Thoracic aorta (tissue), 2 donors: ENCODE measurements at regions not wholly inside any gene's neighbourhood (a gene's known extent, or its start where the extent isn't known, plus 50 kb on each side); places are given as distances from the start of the nearest gene placed in this dataset.
A peak's percentile ranks its signal among the peaks of the same experiment; 100 is the strongest.
"Not testable (repeated sequence)": the region's sequence is repeated elsewhere in the genome, so short reads cannot be mapped to it uniquely, and the experiment has no call there.

Experiments used
- ATAC-seq: fragments of 150-250 bp; one replicate; pipeline ENCODE4 v1.8.0; 2017; ENCODE audit warnings: low read depth; ENCODE audit not compliant: insufficient number of reproducible peaks, low FRiP score
- DNase-seq: peaks from one replicate; pipeline ENCODE4 v3.0.0-alpha.2; 2020; ENCODE audit warnings: low spot score
- H3K27ac ChIP-seq, 2 donors: fragments of 200-600 bp; sonication (generic); 1 replicate in 1 of 2; 2 replicates in 1 of 2; pipeline ENCODE4 v1.5.1; 2016; ENCODE audit warnings: mild to moderate bottlenecking in 2 of 2, moderate library complexity in 2 of 2
- H3K27me3 ChIP-seq: fragments of 200-600 bp; sonication (generic); replicated peaks from 2 replicates; pipeline ENCODE4 v1.6.0; 2016; ENCODE audit warnings: mild to moderate bottlenecking; ENCODE audit not compliant: insufficient read depth
- H3K36me3 ChIP-seq: fragments of 200-600 bp; sonication (generic); one replicate; pipeline ENCODE4 v1.5.1; 2016
- H3K4me1 ChIP-seq, 2 donors: fragments of 200-600 bp; sonication (generic); 1 replicate in 1 of 2; 2 replicates in 1 of 2; pipeline versions ENCODE4 v1.5.1 to v1.6.0; 2016; ENCODE audit warnings: low read depth in 2 of 2, mild to moderate bottlenecking in 1 of 2; ENCODE audit not compliant: control insufficient read depth in 1 of 2
- H3K4me3 ChIP-seq: fragments of 200-600 bp; sonication (generic); 2 replicates; pipeline ENCODE4 v1.5.1; 2016; ENCODE audit warnings: mild to moderate bottlenecking
- H3K9me3 ChIP-seq: fragments of 200-600 bp; sonication (generic); 2 replicates; pipeline ENCODE4 v1.5.1; 2016
- TF ChIP-seq, protein P1 (sequence below): fragments of 200-600 bp; sonication (generic); IDR thresholded peaks from one replicate; pipeline ENCODE4 v1.5.1; 2019; ENCODE audit warnings: antibody characterized with exemption

DNA sequence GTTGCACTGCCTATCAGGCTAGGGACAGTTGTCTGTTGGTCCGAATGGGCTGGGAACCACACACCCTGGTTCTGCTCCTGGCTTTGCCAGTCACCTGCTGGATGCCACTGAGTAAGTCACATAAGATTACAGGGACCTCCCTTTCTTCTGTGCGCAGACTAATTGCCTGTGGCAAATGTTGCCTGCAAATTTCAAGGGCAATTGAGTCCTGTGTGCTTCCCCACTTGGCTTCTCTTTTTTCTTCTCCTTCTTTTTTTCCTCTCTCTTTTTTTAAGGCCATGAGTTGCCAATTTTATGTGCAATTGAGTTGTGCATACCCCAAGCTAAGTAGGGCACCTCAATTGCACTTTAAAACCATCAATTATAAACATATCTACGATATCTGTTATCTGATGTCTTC lies 963.4 kb downstream of the MCTP2 start:
- Histone ChIP-seq H3K36me3 (no peaks in the 10 kb centered on the region), H3K27ac (no peak overlapping the region), H3K9me3 (no peaks in the 10 kb centered on the region), H3K4me3 (no peak overlapping the region), H3K27me3 (no peaks in the 10 kb centered on the region), H3K4me1 (peaks cover 0 to 12% of the 10 kb centered on the region in 2 donors)
- TF ChIP-seq, protein P1, sequence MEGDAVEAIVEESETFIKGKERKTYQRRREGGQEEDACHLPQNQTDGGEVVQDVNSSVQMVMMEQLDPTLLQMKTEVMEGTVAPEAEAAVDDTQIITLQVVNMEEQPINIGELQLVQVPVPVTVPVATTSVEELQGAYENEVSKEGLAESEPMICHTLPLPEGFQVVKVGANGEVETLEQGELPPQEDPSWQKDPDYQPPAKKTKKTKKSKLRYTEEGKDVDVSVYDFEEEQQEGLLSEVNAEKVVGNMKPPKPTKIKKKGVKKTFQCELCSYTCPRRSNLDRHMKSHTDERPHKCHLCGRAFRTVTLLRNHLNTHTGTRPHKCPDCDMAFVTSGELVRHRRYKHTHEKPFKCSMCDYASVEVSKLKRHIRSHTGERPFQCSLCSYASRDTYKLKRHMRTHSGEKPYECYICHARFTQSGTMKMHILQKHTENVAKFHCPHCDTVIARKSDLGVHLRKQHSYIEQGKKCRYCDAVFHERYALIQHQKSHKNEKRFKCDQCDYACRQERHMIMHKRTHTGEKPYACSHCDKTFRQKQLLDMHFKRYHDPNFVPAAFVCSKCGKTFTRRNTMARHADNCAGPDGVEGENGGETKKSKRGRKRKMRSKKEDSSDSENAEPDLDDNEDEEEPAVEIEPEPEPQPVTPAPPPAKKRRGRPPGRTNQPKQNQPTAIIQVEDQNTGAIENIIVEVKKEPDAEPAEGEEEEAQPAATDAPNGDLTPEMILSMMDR: no peak
- DNase-seq: no peak
- ATAC-seq: no peak

GRCh38 chr15:95196176-95196915 lies 965.0 kb downstream of the MCTP2 start:
- ATAC-seq (no peak), DNase-seq (no peak)
- H3K27ac ChIP-seq: no peak overlapping the region
- H3K9me3 ChIP-seq: peaks cover 9% of the 10 kb centered on the region
- H3K27me3 ChIP-seq: no peaks in the 10 kb centered on the region
- TF ChIP-seq, protein P1: no peak
- peak overlapping the region; percentile 63 for H3K4me3 ChIP-seq
- H3K36me3 ChIP-seq: no peaks in the 10 kb centered on the region
- peaks cover 0 to 12% of the 10 kb centered on the region in 2 donors for H3K4me1 ChIP-seq

DNA sequence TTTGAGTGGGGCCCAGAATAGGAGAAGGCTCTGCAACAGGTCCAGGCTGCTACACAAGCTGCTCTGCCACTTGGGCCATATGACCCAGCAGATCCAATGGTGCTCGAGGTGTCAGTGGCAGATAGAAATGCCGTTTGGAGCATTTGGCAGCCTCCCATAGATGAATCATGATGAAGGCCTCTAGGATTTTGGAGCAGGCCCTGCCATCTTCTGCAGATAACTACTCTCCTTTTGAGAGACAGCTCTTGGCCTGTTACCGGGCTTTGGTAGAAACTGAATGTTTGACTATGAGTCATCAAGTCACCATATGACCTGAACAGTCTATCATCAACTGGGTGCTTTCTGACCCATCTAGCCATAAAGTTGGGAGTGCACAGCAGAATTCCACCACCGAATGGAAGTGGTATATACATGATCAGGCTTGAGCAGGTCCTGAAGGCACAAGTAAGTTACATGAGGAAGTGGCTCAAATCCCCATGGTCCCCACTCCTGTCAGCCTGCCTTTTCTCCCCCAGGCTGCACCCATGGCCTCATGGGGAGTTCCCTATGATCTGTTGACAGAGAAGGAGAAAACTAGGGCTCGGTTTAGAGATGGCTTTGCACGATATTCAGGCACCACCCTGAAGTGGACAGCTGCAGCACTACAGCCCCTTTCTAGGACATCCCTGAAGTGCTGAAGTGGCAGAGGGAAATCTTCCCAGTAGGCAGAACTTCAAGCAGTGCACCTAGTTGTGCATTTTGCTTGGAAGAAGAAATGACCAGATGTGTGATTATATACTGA lies 971.4 kb downstream of the MCTP2 start:
- H3K27me3 ChIP-seq: no peaks in the 10 kb centered on the region
- H3K4me3 ChIP-seq: no peak overlapping the region
- no peak overlapping the region for H3K27ac ChIP-seq
- DNase-seq (no peak), ATAC-seq (no peak)
- no peaks in the 10 kb centered on the region for H3K4me1 ChIP-seq
- TF ChIP-seq, protein P1: no peak
- H3K9me3 ChIP-seq: peaks cover 9% of the 10 kb centered on the region
- H3K36me3 ChIP-seq: no peaks in the 10 kb centered on the region

GRCh38 chr15:95205077-95205476 lies 973.7 kb downstream of the MCTP2 start:
- no peak for DNase-seq
- no peak for ATAC-seq
- TF ChIP-seq, protein P1: no peak
- Histone ChIP-seq H3K27ac (no peak overlapping the region), H3K27me3 (no peaks in the 10 kb centered on the region), H3K4me1 (no peaks in the 10 kb centered on the region), H3K4me3 (no peak overlapping the region), H3K36me3 (no peaks in the 10 kb centered on the region), H3K9me3 (peaks cover 9% of the 10 kb centered on the region)

GRCh38 chr15:95205830-95206229 lies 974.5 kb downstream of the MCTP2 start:
- H3K27ac ChIP-seq, H3K4me3 ChIP-seq, H3K36me3 ChIP-seq, H3K27me3 ChIP-seq, H3K4me1 ChIP-seq, ATAC-seq, H3K9me3 ChIP-seq, DNase-seq: not testable (repeated sequence)
